NCI-H446 treated with DMSO at 0.1 percent for 48 hours (cell line): ENCODE measurements at regions not wholly inside any gene's neighbourhood (a gene's known extent, or its start where the extent isn't known, plus 50 kb on each side); places are given as distances from the start of the nearest gene placed in this dataset.
"Not testable (repeated sequence)": the region's sequence is repeated elsewhere in the genome, so short reads cannot be mapped to it uniquely, and the experiment has no call there.

Experiments
- DNase-seq: peaks from one replicate; lab custom pipeline; 2025; lab: John Stamatoyannopoulos, UW

DNA sequence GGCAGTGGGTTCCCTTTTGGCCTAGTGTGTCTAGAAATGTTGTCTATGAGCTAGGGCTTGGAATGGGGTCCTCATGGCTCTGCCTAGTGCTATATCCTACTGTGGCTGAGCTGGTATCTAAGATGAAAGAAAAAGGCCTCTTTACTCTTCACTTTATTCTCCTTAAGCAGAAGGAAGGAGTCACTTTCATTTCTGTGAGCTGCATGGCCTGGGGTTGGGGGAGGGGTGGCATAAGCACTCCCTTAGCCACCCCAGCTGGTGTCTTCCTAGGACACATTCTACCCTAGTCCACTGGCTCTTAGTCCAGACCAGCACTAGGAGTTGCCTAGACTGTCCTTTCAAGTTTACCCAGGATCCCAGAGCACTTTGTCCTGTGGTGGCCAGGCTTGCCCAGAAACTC, 1148.9 kb upstream of the CNTN5 start:
- DNase-seq: no peak

DNA sequence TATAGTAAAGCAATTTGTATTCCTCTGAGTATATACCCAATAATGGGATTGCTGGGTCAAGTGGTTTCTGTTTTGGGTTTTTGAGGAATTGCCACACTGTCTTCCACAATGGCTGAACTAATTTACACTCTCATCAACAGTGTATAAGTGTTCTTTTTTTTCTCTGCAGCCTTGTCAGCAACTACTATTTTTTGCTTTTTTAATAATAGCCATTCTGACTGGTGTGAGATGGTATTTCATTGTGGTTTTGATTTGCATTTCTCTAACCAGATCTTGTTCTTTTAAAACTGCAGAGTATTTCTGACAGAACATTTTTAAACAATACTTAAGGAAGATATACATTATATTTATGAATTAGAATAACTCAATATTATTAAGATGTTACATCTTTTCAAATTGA, 1140.5 kb upstream of the CNTN5 start:
- no peak for DNase-seq

DNA sequence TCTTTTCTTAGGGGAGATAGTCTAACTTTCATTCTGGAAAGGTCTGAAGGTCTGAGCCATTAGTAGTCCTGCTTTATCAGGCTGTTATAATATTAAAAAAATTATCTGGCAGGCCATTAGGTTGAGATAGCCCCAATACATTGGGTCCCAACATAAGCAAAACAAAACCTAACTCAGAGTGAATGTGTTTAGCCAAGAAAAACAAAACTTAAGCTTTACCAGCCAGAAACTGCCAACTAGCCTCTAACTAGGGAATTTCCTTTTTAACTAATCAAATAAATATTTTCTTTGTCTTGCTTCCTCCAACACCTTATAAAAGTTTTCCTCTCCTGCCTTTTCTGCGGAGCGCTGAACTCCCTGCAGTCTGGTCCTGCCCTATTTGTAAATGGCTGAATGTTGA, 1137.7 kb upstream of the CNTN5 start:
- no peak for DNase-seq

DNA sequence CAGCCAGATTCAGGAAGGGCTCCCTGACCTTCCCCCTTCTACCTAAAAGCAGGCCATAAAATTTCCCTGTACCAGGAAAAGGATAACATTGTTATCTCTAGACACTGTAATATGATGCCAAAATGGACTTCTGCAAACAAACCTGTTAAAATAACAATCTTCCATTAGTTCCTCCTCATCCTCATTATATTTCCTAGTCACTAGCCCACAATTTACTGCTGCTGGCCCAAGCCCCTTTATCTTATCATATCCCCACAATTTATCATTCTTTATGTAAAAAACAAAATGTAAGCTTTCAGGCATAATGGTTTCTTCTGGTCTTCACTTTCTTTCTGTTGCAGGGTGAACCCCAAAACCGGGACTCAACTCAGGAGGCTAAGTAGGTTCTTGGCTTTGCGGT, 1132.1 kb upstream of the CNTN5 start:
- no peak for DNase-seq

DNA sequence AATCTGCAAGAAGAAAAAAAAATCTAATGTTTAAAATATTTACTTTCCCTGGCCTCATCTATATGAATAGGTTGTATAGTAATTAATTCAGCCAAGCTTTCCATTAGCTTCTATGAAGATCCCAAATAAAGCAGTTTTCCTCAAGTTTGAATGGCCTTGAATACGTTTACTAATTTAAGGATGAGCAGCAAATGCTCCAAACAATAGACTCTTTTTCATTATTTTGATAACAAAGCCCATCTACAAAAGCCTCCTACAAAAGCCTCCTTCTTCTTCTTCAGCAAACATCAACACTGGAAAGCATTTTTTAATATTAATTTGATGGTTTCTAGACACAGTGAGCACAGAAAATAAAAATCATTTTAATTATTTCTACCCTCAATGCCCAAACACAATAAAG, 1130.3 kb upstream of the CNTN5 start:
- no peak for DNase-seq

DNA sequence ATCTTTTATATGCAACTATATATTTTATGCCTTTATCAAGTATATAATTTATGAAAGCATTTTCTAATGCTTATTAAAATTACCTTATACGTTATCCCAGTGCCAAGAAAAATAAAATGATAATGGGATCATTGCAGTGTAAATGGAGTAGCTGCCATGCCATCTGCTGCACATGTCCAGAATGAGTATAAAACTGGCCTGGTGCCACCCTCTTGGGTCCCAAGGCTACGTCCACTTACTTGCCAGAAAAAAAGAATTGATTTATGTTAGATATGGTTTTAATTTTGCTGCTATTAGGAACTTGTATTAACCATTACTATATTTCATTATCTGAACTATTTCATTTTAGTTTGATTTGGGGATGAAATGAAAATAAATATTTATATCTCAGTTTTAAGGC, 1127.1 kb upstream of the CNTN5 start:
- peak; percentile 97 for DNase-seq

DNA sequence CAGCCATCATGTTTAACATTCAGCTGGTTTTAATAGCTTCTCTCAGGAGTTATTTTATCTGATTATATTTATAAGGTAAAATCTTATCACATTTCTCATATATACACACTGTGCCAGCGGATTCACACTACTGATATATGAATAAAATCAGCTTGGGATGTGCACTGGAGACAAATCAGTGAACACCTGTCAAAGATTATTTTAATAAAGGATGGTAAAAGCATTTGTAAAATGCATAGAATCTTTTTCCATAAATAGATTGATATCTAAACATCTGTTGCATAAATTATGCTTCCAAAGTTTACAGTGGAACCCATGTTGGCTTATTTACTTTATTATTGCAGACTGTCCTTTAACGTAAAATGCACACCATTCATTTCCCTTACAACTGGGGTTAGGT, 1125.8 kb upstream of the CNTN5 start:
- DNase-seq: no peak

DNA sequence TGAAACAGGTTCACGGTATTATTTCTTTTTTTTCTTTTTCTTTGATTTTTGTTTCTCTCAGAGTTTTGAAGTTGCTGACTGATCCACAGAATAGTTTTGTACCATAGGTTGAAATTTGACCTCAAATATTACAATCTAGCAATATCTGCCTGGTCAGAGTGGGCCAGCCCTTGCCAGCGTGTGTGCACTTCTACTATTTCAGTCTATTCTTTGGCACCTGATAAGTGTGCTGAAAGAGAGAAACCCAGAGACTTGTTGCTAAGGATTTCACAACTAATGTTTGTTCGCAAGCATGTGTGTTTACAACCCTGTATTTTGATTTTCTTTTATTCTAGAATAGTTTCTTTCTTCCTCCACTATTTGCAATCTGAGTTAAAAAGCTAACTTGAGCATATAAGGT, 1125.2 kb upstream of the CNTN5 start:
- no peak for DNase-seq

DNA sequence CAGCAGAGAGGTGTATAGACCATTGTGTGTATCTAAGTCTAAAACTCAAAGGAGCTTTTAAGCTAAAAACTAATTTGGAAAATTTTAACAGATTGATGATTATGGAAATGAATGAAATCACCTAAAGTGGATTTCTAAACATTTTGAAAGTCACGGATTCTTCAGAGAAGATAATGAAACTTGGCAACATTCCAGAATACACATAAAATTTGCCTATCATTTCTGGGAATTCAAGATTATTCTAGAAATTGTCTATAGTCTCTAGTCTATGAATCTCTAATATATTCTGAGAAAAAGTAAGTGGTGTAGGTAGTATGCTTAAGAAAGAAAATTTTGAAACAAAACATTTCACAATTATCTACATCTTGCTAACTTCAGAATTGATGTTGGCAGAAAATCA, 1117.9 kb upstream of the CNTN5 start:
- no peak for DNase-seq

DNA sequence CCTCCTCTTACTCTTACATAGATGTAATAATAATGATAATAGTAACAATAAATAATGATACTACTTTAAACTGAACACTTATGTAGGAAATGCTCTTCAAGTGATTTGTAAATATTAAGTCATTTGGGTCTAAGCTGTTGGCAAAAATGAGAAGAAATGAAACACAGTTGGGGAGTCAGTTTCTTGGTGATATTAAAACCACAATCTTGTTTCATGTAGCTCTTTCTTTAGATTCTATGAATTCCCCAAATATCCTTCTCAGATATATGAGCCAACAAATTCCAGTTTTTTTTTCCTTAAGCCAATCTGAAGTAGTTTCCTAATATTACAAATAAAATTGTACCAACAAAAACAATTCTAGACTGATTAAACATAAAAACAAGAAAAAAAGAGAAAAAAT, 1115.6 kb upstream of the CNTN5 start:
- no peak for DNase-seq

DNA sequence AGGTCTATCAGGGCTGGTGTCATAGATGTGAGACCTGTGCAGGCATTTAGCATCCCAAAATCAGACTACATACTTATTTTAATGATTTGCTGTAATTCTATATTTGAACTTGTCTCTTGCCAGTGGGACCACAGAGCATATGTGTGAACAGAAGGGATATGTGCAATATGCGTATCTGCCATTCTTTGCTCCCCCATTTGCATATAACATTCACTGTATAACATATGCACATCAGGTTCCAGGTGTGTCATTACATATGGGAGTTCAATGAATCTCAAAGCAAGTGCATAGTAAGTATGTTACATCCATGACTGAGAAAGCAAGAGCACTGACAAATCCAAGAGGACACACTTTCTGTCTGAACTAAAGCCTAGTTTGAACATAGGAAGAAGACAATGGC, 1115.1 kb upstream of the CNTN5 start:
- no peak for DNase-seq

DNA sequence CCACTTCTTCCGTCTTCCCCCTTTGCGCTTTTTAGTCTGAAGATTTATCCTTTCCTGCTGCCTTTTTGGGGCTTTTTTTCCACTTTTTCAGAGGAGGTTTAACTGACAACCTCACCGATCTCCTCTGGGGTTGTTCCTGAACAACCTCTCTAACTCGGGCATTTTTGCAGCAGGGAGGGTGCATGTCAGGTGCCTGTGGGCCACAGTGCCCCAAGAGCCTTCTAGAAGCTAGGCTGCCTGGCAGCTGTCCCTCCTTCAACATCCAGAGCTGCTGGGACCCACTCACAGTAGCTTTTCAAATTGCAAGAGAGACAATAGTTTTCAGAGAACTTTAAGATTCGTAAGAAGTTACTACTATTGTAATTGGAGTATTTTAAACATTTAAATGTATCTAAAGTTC, 1112.4 kb upstream of the CNTN5 start:
- DNase-seq: no peak

DNA sequence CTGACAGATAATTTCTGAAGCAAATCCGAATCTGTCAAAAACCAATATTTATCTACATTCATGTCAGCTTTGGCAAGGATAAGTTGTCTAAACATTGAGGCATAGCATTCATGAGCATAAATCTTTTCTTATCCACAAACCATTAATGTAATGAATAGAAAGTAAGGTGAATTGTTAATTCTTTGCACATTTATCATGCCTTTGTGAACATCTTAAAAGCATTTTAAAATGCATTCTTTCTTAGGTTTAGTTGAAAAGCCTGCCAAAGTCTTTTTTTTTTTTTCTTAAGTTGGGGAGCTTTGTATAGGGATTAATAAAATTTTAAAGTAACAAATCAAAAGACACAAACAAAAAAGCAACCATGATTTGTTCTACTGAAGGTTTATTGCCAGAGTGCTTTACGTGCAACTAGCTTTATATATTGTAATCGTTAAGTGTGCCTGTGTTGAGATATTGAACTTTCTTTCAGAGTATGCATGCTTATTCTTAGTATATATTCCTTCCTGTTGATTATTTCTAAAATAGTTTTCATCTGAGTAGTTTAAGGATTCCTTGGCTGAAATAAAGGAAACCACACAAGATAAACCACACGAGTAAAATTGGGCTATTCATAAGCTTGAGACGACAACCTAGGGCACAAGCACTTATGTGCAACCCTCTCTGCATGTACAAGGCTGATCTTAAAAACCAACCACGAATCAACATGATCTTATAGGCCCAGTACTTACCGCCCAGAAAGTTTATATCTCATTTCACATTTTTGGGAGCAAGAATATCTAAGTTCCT, 1110.9 kb upstream of the CNTN5 start:
- no peak for DNase-seq

DNA sequence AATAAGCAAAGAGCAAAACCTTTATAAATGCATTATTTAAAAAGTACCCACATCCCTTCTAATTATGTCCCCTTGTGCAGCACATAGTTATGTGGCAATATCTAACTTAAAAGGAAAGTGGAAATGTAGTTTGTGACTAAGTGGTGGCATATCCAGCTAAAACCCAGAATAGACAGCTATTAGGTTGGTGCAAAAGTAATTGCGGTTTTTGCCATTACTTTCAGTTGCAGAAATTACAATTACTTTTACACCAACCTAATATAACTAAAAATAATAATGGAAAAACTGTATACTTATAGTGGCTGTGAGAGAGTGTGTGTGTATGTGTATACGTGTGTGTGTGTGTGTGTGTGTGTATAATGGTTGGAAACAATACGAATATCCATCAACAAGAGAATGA, 1108.1 kb upstream of the CNTN5 start:
- DNase-seq: no peak

DNA sequence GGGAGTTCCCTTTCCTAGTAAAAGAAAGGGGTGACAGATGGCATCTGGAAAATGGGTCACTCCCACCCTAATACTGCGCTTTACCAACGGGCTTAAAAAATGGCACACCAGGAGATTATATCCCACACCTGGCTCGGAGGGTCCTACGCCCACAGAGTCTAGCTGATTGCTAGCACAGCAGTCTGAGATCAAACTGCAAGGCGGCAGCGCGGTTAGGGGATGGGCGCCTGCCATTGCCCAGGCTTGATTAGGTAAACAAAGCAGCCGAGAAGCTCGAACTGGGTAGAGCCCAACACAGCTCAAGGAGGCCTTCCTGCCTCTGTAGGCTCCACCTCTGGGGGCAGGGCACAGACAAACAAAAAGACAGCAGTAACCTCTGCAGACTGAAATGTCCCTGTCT, 1097.8 kb upstream of the CNTN5 start:
- DNase-seq: not testable (repeated sequence)

DNA sequence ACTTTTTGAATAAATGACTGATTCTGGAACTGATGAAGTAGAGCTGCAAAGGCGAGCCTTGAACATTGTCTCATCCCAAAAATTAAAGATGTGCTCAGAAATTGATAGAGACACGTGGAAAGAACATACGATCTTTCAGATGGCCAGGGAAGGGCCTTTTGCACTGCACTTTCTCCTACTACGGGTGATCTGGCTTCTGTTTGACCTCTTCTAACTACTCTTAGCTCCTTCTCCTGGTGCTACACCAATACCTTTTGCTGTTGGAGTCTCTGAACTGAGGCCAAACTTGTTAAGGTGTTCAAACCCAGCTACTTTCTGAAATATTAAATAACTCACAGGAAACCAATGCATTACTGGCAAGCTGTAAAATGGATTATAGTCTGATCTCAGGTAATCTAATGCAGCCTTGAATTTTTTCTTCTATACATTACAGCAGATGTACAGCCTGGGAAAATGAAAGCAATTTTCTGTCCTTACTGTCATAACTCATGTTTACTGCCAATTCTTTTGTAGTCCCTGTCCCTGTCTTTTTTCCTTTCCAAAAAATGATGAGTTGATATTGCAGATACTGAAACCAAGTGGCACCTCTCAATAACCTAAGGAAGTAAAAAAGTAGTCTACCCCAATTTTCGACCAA, 1086.1 kb upstream of the CNTN5 start:
- no peak for DNase-seq

DNA sequence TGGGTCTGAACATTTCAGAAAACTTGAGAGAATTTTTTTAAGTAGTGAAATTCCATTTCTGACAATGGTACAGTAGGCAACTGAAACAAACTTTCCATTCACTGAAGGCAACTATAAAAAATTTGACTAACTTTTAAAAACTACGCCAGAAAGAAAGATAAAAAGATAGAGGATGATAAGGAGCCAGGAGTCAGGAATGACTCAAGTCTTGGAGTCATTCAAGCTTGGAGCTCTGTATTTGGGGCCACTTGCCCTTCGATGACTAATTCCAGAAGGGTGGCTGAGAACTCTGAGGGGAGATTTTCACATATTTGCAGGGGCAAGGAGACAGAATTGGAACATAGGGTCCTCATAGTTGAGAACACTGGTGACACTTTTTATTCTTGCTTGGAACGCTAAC, 1083.2 kb upstream of the CNTN5 start:
- no peak for DNase-seq

DNA sequence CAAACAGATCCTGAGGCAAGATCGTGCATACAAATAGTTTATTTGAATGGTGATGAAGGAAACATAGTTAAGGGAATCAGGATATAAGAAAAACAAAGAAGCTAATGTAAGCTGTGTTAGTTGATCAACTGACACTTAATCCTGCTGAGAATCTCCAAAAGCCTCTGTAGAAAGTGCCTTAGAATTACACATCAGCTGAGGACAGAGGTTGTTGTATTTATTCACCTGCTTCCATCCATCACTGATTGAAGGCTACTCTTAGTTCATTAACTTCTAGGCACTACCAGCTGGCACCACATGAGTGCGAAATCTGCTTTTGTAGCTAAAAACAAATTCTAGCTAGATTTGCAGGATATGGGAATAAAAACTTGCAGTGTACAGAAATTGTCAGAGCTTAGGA, 1082.0 kb upstream of the CNTN5 start:
- no peak for DNase-seq

DNA sequence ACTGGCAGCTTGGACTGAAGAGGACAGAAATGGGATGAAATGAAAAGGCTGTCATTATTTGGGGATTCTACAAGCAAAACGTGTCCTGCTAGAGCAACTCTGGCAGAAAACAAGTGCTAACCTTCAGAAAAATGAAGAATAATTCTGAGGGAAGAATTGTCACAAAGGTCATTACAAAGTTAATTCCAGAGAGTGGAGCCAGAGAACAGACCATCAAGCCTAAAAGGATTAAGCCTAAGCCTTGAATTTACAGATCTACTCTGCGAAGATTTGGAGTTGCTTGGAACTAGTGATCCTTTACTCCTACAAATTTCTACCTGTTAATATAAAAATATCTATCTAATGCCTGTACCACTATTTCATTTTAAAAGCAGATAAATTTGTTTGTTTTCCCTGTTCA, 1077.3 kb upstream of the CNTN5 start:
- no peak for DNase-seq

DNA sequence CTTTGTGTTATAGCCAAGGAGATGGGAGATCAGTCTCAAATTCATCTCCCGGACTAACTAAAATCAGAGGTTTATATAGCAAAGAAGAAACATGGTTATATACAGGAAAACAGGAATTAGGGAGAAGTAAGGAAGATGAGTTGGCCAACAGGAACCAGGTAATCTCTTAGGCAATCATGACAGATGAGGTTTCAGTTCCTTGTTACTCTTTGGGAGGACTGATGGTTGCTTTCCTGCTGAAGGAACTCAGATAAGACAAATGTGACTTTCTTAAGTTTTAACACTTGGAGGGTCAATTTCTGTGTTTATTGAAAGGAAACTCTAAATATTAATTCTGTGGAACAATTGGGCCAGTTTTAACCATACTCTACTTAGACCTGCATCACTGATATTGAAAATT, 1072.0 kb upstream of the CNTN5 start:
- no peak for DNase-seq

DNA sequence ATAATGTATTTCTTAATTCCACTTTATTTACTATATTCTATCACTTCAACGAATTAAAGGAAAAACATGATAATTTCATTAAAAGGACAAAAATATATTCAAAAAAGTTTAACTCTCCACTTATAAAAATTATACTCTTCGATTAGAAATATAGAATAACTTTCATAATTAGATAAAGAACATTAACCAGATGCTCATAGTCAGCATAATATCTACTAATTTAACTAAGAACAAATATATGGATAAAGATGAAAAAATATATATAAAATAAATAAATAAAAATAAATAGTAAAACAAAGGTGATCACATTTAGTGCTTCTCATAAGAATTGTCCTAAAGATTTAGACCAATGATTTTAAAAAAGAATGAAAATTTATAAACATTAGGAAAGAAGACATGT, 1065.2 kb upstream of the CNTN5 start:
- no peak for DNase-seq

DNA sequence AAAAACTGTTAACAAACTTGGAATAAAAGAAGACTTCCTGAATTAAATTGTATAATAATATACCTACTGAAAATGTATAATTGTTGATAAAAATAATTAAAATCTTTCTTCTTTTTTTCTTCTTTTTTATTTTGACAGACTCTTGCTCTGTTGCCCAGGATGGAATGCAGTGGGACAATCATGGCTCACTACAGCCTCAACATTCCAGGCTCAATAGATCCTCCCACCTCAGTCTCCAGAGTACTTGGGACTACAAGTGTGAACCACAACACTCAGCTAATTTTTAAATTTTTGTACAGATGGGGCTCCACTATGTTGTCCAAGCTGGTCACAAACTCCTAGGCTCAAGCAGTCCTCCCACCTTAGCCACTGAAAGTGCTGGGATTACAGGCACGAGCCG, 1063.8 kb upstream of the CNTN5 start:
- DNase-seq: no peak

DNA sequence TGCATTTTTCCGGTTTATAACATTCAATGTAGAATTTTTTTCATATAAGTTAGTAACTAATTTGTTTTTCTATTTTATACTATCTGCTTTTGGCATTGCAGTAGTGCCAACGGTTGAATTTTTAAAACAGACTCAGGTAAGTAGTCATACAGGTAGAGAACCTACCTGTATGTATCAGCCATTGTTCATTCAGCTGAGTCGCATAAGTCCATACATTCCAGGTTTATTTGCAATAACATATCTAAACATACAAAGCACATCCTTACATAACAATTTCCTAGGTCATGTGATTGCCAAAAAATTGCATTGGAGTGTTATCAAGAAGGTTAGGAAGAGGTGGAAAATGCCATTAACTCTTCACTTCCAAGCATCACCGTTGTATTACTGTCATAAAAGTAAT, 1059.3 kb upstream of the CNTN5 start:
- no peak for DNase-seq

DNA sequence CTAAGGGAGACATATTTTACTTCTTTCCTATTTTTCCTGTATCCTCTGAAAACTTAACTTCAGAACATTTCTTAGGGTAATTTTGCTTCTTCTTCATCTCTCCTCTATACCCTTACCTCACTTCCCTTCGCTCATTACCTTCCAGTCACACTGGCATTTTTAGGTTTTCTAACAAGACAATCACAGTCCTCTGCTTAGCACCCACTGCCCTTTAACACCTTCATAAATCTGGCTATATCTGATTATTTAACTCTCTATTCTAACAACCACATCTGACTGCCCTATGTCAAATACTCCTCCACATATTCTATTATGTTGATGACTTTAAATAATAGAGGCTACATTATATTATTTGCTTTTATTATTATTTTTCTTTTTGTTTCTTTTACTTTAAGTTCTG, 1058.0 kb upstream of the CNTN5 start:
- DNase-seq: no peak
